K562 (cell line): ENCODE measurements at regions not wholly inside any gene's neighbourhood (a gene's known extent, or its start where the extent isn't known, plus 50 kb on each side); places are given as distances from the start of the nearest gene placed in this dataset.

Experiments
- ATAC-seq: fragments of 200-7000 bp; cut with Tn5 transposase; 3 replicates; pipeline ENCODE4 v1.9.1; 2020; ENCODE audit warnings: moderate library complexity
- BruUV-seq: library from RNA; stranded (reverse); fragments of 400-500 nt; replicated peaks from 2 replicates; lab custom pipeline; 2021; lab: Mats Ljungman, UMichigan
- CTCF ChIA-PET: fragments of 300-600 bp; formaldehyde crosslinking; extraction: SDS; loops from one replicate; lab custom pipeline; 2021; ENCODE audit warnings: low intra/inter-chr PET ratio; lab: Yijun Ruan, JAX
- POLR2A ChIA-PET: fragments of 300-600, 350-650 bp; sonication (Branson Sonifier 250); formaldehyde crosslinking; extraction: SDS; loops from one replicate; lab custom pipeline; 2021; ENCODE audit warnings: antibody characterized with exemption, inconsistent platforms; lab: Yijun Ruan, JAX
- DNase-seq, 4 experiments: peaks; one replicate each; pipeline versions ENCODE4 v3.0.0 to v3.0.0-alpha.2; 2011 to 2018; ENCODE audit warnings: low spot score in 3 of 4, mixed read lengths in 3 of 4; ENCODE audit errors: extremely low read depth in 1 of 4
- FAIRE-seq: peaks from 2 replicates; lab custom pipeline; 2011; peaks lifted over from hg19 to GRCh38; lab: Jason Lieb, UNC
- H2AFZ ChIP-seq: 2 replicates; pipeline ENCODE4 v1.6.0; 2011; ENCODE audit warnings: low read depth, low read length, control low read depth, inconsistent platforms
- H3K27ac ChIP-seq: fragments of 200-600 bp; 3 replicates; pipeline ENCODE4 v1.8.0; 2011; ENCODE audit warnings: low read depth, mild to moderate bottlenecking, control low read depth, inconsistent platforms, low read length, moderate library complexity, mixed read lengths; ENCODE audit errors: extremely low read depth
- H3K27me3 ChIP-seq, 2 experiments: fragments of 300-600 bp in 1 of 2; 2 replicates in 1 of 2; 3 replicates in 1 of 2; pipeline versions ENCODE4 v1.6.0 to v1.8.0; 2011; ENCODE audit warnings: inconsistent platforms in 2 of 2, low read length in 2 of 2, mild to moderate bottlenecking in 1 of 2, mixed read lengths in 1 of 2, moderate library complexity in 1 of 2; ENCODE audit not compliant: control insufficient read depth in 2 of 2, insufficient read depth in 2 of 2
- H3K36me3 ChIP-seq: fragments of 300-600 bp; 3 replicates; pipeline ENCODE4 v1.8.0; 2011; ENCODE audit warnings: mild to moderate bottlenecking, low read length, inconsistent platforms; ENCODE audit not compliant: control insufficient read depth, insufficient read depth
- H3K4me1 ChIP-seq, 2 experiments: fragments of 200-600 bp in 1 of 2; replicated peaks in 1 of 2; 2 replicates in 1 of 2; 3 replicates in 1 of 2; pipeline versions ENCODE4 v1.5.1 to v1.8.0; 2011; ENCODE audit warnings: inconsistent platforms in 2 of 2, low read length in 2 of 2, mild to moderate bottlenecking in 1 of 2, mixed read lengths in 1 of 2, moderate library complexity in 1 of 2; ENCODE audit not compliant: control insufficient read depth in 2 of 2, insufficient read depth in 2 of 2
- H3K4me2 ChIP-seq: 2 replicates; pipeline ENCODE4 v1.6.1; 2011; ENCODE audit warnings: low read length, control low read depth, inconsistent platforms, mixed read lengths; ENCODE audit not compliant: insufficient read depth
- H3K4me3 ChIP-seq: fragments of 200-600 bp; sonication (generic), shearing (Covaris generic); 2 replicates; pipeline ENCODE4 v1.5.1; 2016; ENCODE audit warnings: control low read depth, inconsistent platforms
- H3K79me2 ChIP-seq: fragments of 200-600 bp; 3 replicates; pipeline ENCODE4 v1.8.0; 2011; ENCODE audit warnings: low read length, inconsistent platforms; ENCODE audit not compliant: control insufficient read depth, insufficient read depth
- H3K9ac ChIP-seq, 2 experiments: 2 replicates each; pipeline versions ENCODE4 v1.6.0 to v1.6.1; 2011; ENCODE audit warnings: low read depth in 2 of 2, low read length in 2 of 2, control low read depth in 1 of 2, inconsistent platforms in 1 of 2, mild to moderate bottlenecking in 1 of 2, mixed read lengths in 1 of 2; ENCODE audit not compliant: insufficient read depth in 1 of 2
- H3K9me1 ChIP-seq: one replicate; pipeline ENCODE4 v1.6.0; 2011; ENCODE audit warnings: inconsistent platforms, mild to moderate bottlenecking, low read length, moderate library complexity; ENCODE audit not compliant: control insufficient read depth, insufficient read depth
- H3K9me3 ChIP-seq: replicated peaks from 2 replicates; pipeline ENCODE4 v1.5.1; 2011; ENCODE audit warnings: low read depth, low read length, inconsistent platforms; ENCODE audit not compliant: control insufficient read depth, insufficient read depth
- H4K20me1 ChIP-seq: replicated peaks from 2 replicates; pipeline ENCODE4 v1.6.1; 2011; ENCODE audit warnings: low read length, inconsistent platforms, mixed read lengths; ENCODE audit not compliant: control insufficient read depth, insufficient read depth
- CBX1 ChIP-seq: sonication (generic); IDR thresholded peaks from 2 replicates; pipeline ENCODE4 v1.6.1; 2016; ENCODE audit warnings: antibody characterized with exemption, low read depth, mild to moderate bottlenecking
- HDAC8 ChIP-seq: fragments of 450-650 bp; IDR thresholded peaks from 2 replicates; pipeline ENCODE4 v1.6.1; 2016; ENCODE audit warnings: mild to moderate bottlenecking, missing genetic modification characterization, moderate library complexity, missing compliant biosample characterization
- MAZ ChIP-seq, 2 experiments: fragments of 450-650 bp in 1 of 2; sonication (generic) in 1 of 2; formaldehyde crosslinking; IDR thresholded peaks in 1 of 2; conservative IDR thresholded peaks in 1 of 2; 2 replicates each; pipeline versions ENCODE4 v1.4.0 to v1.5.0; 2020; ENCODE audit warnings: mild to moderate bottlenecking in 1 of 2, missing genetic modification reagents in 1 of 2
- STAT5A ChIP-seq: IDR thresholded peaks from 2 replicates; pipeline ENCODE4 v1.6.1; 2012; ENCODE audit warnings: low read length, inconsistent platforms, borderline replicate concordance
- THAP12 ChIP-seq: fragments of 250-450 bp; sonication (Bioruptor Pico); IDR thresholded peaks from 2 replicates; pipeline ENCODE4 v1.9.0; 2021; ENCODE audit warnings: mild to moderate bottlenecking, inconsistent platforms
- YY1 ChIP-seq, 3 experiments: IDR thresholded peaks; 2 replicates each; pipeline ENCODE4 v1.6.1; 2011; ENCODE audit warnings: low read length in 2 of 3, mild to moderate bottlenecking in 2 of 3, moderate library complexity in 2 of 3, borderline replicate concordance in 1 of 3, control low read depth in 1 of 3, low read depth in 1 of 3; ENCODE audit not compliant: insufficient read depth in 3 of 3, insufficient replicate concordance in 2 of 3, control insufficient read depth in 1 of 3, insufficient read length in 1 of 3; ENCODE audit errors: extremely low read depth in 1 of 3
- ZNF75A ChIP-seq: fragments of 450-650 bp; formaldehyde crosslinking; IDR thresholded peaks from 2 replicates; pipeline ENCODE4 v1.4.0; 2020; ENCODE audit warnings: mild to moderate bottlenecking
- WGBS: fragments of 100-300 bp; shearing (Covaris generic); methylation state at CpG from one replicate; pipeline ENCODE4 v1.1.6; 2016; ENCODE audit warnings: low coverage, mixed read lengths; ENCODE audit not compliant: insufficient coverage; ENCODE audit errors: missing lambda C conversion rate; 5-methylcytosine and 5-hydroxymethylcytosine counted together
- in situ Hi-C: fragments of 300-500 bp; cut with MboI; formaldehyde crosslinking; loops from 4 replicates; pipeline ENCODE4 v1.15.0; 2018; ENCODE audit warnings: inconsistent platforms, mixed read lengths
- intact Hi-C: fragments of 100-400 bp; cut with micrococcal nuclease; formaldehyde crosslinking; loops from 2 replicates; pipeline ENCODE4 v1.14.2; 2022
- TF ChIP-seq, protein P1 (sequence below): sonication (generic); formaldehyde crosslinking; IDR thresholded peaks from 2 replicates; pipeline ENCODE4 v1.8.0; 2023; ENCODE audit warnings: mild to moderate bottlenecking, missing genetic modification reagents

GRCh38 chr10:121291823-121292222 lies 306.4 kb downstream of the FGFR2 start:
- FAIRE-seq (no peak), ATAC-seq (no peak)

More at GRCh38 chr10:121291823-121292222, 306.4 kb downstream of the FGFR2 start:
- no peak for TF ChIP-seq CBX1
- TF ChIP-seq MAZ (CRISPR knock-in tag; conservative IDR thresholded peaks at IDR 0.05 in 1 of 2, IDR thresholded peaks at IDR 0.05 in 1 of 2): no peak
- TF ChIP-seq STAT5A: no peak
- TF ChIP-seq ZNF75A (CRISPR knock-in tag): no peak
- TF ChIP-seq YY1 (IDR thresholded peaks at IDR 0.05; ENCODE audit: borderline replicate concordance in 1 of 3, control insufficient read depth in 1 of 3, extremely low read depth in 1 of 3, insufficient read depth in 3 of 3, insufficient read length in 1 of 3, insufficient replicate concordance in 2 of 3, low read depth in 1 of 3, low read length in 2 of 3): no peak
- TF ChIP-seq HDAC8: no peak
- no peak for TF ChIP-seq THAP12 (CRISPR knock-in tag)
- TF ChIP-seq, protein P1, sequence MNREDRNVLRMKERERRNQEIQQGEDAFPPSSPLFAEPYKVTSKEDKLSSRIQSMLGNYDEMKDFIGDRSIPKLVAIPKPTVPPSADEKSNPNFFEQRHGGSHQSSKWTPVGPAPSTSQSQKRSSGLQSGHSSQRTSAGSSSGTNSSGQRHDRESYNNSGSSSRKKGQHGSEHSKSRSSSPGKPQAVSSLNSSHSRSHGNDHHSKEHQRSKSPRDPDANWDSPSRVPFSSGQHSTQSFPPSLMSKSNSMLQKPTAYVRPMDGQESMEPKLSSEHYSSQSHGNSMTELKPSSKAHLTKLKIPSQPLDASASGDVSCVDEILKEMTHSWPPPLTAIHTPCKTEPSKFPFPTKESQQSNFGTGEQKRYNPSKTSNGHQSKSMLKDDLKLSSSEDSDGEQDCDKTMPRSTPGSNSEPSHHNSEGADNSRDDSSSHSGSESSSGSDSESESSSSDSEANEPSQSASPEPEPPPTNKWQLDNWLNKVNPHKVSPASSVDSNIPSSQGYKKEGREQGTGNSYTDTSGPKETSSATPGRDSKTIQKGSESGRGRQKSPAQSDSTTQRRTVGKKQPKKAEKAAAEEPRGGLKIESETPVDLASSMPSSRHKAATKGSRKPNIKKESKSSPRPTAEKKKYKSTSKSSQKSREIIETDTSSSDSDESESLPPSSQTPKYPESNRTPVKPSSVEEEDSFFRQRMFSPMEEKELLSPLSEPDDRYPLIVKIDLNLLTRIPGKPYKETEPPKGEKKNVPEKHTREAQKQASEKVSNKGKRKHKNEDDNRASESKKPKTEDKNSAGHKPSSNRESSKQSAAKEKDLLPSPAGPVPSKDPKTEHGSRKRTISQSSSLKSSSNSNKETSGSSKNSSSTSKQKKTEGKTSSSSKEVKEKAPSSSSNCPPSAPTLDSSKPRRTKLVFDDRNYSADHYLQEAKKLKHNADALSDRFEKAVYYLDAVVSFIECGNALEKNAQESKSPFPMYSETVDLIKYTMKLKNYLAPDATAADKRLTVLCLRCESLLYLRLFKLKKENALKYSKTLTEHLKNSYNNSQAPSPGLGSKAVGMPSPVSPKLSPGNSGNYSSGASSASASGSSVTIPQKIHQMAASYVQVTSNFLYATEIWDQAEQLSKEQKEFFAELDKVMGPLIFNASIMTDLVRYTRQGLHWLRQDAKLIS: no peak
- Histone ChIP-seq H3K27me3 (peaks cover 0 to 5% of the 10 kb centered on the region in 2 experiments; a peak in 2 of 5 replicates), H3K9me1 (no peaks in the 10 kb centered on the region), H2AFZ (no peak overlapping the region), H3K9ac (no peak overlapping the region), H3K4me2 (no peak overlapping the region), H3K9me3 (no peaks in the 10 kb centered on the region), H3K36me3 (no peaks in the 10 kb centered on the region), H3K79me2 (no peaks in the 10 kb centered on the region), H3K4me1 (no peaks in the 10 kb centered on the region), H4K20me1 (no peaks in the 10 kb centered on the region), H3K27ac (no peak overlapping the region), H3K4me3 (no peak overlapping the region)
- intact Hi-C loops: no loop called here
- in situ Hi-C loops: no loop called here
- no TSS peak for BruUV-seq
- CTCF ChIA-PET: no interaction called here
- WGBS: 0% methylated on average over 7 of the region's 8 CpGs
- DNase-seq: no peak
- POLR2A ChIA-PET: interaction anchor here (0.6 kb wide), 1 partner anchor 119 kb away, joined by 3 read pairs; no protein-coding TSS in a partner anchor
